ENCODE measurements at regions not wholly inside any gene's neighbourhood (a gene's known extent, or its start where the extent isn't known, plus 50 kb on each side); places are given as distances from the start of the nearest gene placed in this dataset.

DNA sequence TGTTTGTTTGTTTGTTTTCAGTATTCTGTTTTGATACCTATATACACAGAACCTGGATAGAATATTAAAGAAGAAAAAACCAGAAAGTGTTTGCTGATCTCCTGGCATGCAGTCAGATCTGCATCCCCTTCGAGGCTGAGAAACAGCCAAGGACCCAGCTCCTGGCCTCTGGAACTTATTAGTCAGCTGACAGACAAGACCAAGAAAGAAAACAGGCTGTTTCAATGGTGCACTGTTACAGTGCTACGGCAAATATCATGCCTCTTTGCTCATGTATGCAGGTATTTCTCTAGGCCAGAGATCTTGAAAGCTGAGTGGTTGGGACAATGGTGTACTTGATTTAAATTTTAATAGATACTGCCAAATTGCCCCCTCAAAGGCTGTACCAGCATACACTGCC lies 95.0 kb downstream of the C5orf15 start:
- H2BK20ac ChIP-seq (ENCODE audit: low read depth, low read length, poor library complexity, severe bottlenecking) = no peak overlapping the region
- no peak overlapping the region for H4K8ac ChIP-seq (replicated peaks; ENCODE audit: insufficient read length, low read depth, low read length)
- H3K23ac ChIP-seq (ENCODE audit: insufficient read length, low read depth, low read length) = no peak overlapping the region
- DNase-seq = no peak
- H3K4me1 ChIP-seq (ENCODE audit: insufficient read depth, low read length) = no peaks in the 10 kb centered on the region
- H4K20me1 ChIP-seq (ENCODE audit: control insufficient read depth, insufficient read depth, insufficient read length) = no peaks in the 10 kb centered on the region
- no peak overlapping the region for H4K91ac ChIP-seq (ENCODE audit: insufficient read length, low read depth, low read length)
- H3K79me1 ChIP-seq (ENCODE audit: insufficient read depth, low read depth, low read length, poor library complexity, severe bottlenecking) = no peaks in the 10 kb centered on the region
- Mint-ChIP-seq H3K27me3 (ENCODE audit: low read depth) (no peaks in the 10 kb centered on the region), H3K27ac (no peak overlapping the region), H3K9me3 (peaks cover 3 to 13% of the 10 kb centered on the region in 2 experiments; a peak in 3 of 5 replicates), H3K36me3 (ENCODE audit: insufficient read depth in 1 of 3, low read depth in 3 of 3) (no peaks in the 10 kb centered on the region), H3K4me3 (no peak overlapping the region), H3K4me1 (peaks cover 24 to 26% of the 10 kb centered on the region in 2 experiments)
- H3K23me2 ChIP-seq (ENCODE audit: insufficient read length, low read depth, low read length, poor library complexity, severe bottlenecking) = no peaks in the 10 kb centered on the region
- no peak overlapping the region for H3K9ac ChIP-seq (ENCODE audit: extremely low read depth, insufficient read length, low read length)
- no CpG with 5 or more reads among the region's 2 CpGs for WGBS (ENCODE audit: extremely low coverage, insufficient read length, low lambda C conversion rate)
- no peak overlapping the region for H2BK120ac ChIP-seq (ENCODE audit: low read depth, low read length, poor library complexity, severe bottlenecking)
- no peak overlapping the region for H3K56ac ChIP-seq (ENCODE audit: insufficient read length, low read depth, low read length)
- no peak overlapping the region for H3K18ac ChIP-seq (ENCODE audit: insufficient read length, low read depth, low read length)
- no peak overlapping the region for H3K4ac ChIP-seq (ENCODE audit: low read depth, low read length)
- no peak overlapping the region for H2BK15ac ChIP-seq (ENCODE audit: low read depth, low read length)
- H3K79me2 ChIP-seq (ENCODE audit: insufficient read depth, low read length) = no peaks in the 10 kb centered on the region
- no peak overlapping the region for H3T11ph ChIP-seq (ENCODE audit: low read length)
- H3K27me3 ChIP-seq (ENCODE audit: insufficient read depth, low read length) = no peaks in the 10 kb centered on the region
- H3K9me3 ChIP-seq (ENCODE audit: control insufficient read depth, low read depth, low read length) = no peaks in the 10 kb centered on the region
- no peak overlapping the region for H2AFZ ChIP-seq (ENCODE audit: low read length)
- no peak overlapping the region for H2AK5ac ChIP-seq (ENCODE audit: insufficient read length, low read length)
- no peak overlapping the region for H3K27ac ChIP-seq (ENCODE audit: insufficient read length, low read depth, low read length)
- H2BK5ac ChIP-seq (ENCODE audit: insufficient read length, low read length) = no peak overlapping the region
- H4K5ac ChIP-seq (ENCODE audit: insufficient read length, low read depth, low read length) = no peak overlapping the region
- no peak overlapping the region for H3K14ac ChIP-seq (ENCODE audit: insufficient read depth, low read length)
- TF ChIP-seq, protein P1, sequence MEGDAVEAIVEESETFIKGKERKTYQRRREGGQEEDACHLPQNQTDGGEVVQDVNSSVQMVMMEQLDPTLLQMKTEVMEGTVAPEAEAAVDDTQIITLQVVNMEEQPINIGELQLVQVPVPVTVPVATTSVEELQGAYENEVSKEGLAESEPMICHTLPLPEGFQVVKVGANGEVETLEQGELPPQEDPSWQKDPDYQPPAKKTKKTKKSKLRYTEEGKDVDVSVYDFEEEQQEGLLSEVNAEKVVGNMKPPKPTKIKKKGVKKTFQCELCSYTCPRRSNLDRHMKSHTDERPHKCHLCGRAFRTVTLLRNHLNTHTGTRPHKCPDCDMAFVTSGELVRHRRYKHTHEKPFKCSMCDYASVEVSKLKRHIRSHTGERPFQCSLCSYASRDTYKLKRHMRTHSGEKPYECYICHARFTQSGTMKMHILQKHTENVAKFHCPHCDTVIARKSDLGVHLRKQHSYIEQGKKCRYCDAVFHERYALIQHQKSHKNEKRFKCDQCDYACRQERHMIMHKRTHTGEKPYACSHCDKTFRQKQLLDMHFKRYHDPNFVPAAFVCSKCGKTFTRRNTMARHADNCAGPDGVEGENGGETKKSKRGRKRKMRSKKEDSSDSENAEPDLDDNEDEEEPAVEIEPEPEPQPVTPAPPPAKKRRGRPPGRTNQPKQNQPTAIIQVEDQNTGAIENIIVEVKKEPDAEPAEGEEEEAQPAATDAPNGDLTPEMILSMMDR (conservative IDR thresholded peaks at IDR 0.05) = no peak
- no peak overlapping the region for H3K4me2 ChIP-seq (ENCODE audit: insufficient read depth, insufficient read length, low read length)
- H2BK12ac ChIP-seq (ENCODE audit: insufficient read length, low read depth, low read length) = no peak overlapping the region
